GM18517 (cell line): ENCODE measurements at regions not wholly inside any gene's neighbourhood (a gene's known extent, or its start where the extent isn't known, plus 50 kb on each side); places are given as distances from the start of the nearest gene placed in this dataset.
"Not testable (repeated sequence)": the region's sequence is repeated elsewhere in the genome, so short reads cannot be mapped to it uniquely, and the experiment has no call there.

Source experiments
- ATAC-seq: cut with Tn5 transposase; IDR thresholded peaks from one replicate; pipeline ENCODE4 v1.9.1; 2021; ENCODE audit warnings: mild to moderate bottlenecking, moderate library complexity; ENCODE audit not compliant: unreplicated experiment

DNA sequence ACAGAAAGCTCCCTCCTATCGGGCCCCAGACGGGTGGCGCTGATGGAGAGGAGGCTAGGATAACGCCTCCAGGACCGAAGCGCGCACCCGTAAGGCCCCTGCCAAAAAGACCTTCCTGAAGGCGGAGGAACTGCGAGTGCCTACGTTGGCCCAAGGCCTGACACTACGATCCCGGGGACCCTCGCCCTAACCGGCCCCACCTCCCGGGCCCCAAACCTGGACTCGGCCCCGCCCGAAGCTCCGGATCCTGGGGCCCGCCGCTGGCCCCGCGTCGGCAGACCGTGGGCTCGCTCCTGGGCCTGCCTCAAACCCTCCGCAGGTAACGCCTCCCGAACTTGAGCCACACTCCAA is 53.6 kb upstream of the ROPN1B start:
- not testable (repeated sequence) for ATAC-seq

DNA sequence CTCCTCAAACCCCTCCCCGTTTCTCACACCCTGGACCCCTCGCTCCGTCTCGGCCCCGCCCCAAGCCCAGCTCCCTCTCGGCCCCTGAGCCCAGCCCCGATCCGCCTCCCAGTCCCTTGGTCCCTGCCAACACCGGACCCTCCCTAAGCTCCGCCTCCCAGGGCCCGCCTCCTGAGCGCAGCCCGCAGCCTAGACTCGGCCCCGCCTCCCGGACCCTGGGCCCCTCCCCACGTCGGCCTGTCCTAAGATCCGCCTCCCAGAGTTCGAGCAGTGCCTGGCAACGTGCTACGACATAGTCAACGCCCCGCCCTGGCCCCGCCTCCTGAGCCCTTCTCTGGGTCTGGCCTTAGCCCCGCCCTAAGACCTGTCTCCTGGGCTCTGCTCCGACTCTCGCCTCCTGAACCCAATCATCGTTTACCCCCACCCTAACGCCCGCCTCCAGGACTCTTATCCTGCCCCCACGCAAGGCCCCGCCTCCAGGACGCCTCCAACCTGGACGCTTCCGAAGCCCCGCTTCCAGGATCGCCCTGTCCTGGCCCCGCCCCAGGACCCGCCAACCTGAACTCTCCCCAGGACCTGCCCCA is 53.1 kb upstream of the ROPN1B start:
- ATAC-seq: peak; percentile 95

DNA sequence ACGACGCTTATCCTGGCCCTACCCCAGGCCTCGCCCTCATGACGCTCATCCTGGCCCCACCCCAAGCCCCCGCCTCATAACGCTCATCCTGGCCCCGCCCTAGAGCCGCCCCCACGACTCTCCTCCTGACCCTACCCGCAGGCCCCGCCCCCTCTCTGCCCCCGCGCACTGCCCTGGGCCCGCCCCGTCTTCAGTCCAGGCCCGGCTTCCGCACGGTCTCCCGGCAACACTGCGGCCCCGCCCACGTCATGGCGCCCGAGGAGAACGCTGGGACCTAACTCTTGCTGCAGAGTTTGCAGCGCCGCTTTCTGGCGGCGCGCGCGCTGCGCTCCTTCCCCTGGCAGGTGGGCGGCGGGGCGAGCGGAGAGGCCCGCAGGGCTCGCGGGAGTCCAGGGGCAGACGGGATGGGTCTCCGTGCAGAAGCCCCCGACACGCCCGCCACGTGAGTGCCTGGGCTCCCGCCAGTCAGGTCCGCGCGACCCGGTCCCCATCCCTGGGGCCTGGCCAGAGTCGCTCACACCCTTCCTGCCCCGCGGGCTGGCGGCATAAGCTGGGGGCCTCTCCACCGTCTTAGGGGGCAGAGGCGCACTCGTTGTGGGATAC is 52.5 kb upstream of the ROPN1B start:
- peak; percentile 52 for ATAC-seq

DNA sequence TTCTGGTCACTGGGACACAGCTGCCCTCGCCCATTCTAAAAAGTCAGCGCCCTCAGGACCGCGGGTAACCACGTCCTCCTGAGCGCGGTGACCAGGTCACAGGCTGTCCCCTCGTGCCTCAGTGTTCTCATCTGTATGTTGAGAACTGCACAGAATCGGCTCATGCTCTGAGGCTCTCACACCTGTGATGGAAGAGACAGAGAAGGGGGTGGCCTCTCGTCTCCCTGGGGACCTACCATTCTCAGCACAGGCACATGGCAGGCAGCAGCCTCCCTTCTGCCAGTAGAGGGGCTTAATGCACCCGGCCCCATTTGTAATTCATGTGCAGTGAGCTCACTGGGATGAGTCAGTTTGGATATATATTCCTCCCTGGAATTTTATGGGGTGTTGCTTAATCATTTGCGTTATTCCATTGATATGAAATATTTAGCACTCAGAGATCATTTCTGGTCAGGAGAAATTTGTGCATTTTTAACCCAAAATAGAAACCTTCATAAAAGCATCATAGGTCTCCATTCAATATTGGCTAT is 51.9 kb upstream of the ROPN1B start:
- not testable (repeated sequence) for ATAC-seq

DNA sequence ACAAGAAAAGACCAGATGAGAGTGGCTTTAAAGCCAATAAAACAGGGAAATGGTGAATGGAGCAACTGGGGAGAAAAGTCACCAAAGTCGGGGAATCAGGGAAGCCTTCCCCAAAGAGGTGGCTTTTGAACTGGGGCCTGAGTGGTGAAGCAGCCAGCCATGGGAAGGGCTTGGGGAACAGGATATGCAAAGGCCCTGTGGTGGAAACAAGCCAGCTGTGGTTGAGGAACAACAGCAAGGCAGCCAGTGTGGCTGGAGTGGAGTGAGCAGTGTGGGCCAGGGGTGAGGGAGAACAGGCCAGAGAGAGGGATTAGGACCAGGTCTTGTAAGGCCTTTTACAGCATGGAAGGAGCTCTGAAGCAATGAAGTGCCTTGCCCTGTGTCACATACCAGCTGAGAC is 51.0 kb upstream of the ROPN1B start:
- ATAC-seq: not testable (repeated sequence)

DNA sequence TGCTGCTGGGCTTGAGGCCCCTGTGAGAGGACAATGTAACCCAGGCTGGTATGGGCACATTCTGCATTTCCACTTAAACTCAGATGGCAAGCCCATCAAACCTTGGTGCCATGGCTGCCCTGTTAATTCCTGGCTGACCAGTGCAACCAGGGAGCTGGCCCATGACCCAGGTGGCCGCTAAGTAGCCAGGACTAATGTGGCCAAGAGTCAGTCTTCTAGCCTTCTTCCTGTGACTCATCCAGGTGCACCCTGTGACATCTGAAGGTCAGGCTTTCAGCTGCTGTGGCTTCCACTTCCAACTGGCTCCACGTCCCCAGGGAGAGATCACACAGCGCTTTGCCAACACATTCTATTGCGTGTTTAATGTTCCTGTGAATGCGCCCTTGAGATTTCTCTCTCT is 50.5 kb upstream of the ROPN1B start:
- not testable (repeated sequence) for ATAC-seq

DNA sequence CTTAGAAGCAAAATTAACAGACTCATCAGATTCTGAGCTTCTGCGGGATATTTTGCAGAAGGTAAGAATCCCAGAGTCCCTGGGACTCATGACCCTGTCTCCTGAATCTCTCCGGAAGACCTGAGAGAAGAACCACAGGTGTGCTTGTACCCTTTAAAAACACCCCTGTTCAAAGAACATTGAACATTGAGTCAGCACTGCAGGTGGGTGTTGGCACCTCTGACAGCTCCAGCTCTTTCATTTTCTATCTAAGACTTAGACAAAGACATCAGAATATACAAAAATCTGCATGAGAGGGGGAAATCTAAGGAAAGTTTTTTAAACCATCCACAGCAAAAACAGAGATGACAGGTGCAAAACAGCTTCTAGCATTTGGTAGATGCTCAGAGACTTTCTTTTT is 50.1 kb upstream of the ROPN1B start:
- ATAC-seq: not testable (repeated sequence)
